Caco-2 (cell line): ENCODE measurements at regions not wholly inside any gene's neighbourhood (a gene's known extent, or its start where the extent isn't known, plus 50 kb on each side); places are given as distances from the start of the nearest gene placed in this dataset.

Experiments used
- BruUV-seq: library from RNA; stranded (reverse); fragments of 400-500 nt; replicated peaks from 2 replicates; lab custom pipeline; 2021; lab: Mats Ljungman, UMichigan
- CTCF ChIA-PET: fragments of 300-600 bp; sonication (Branson Sonifier 250); formaldehyde crosslinking; loops from one replicate; lab custom pipeline; 2022; ENCODE audit warnings: antibody characterized with exemption; lab: Charles Lee
- POLR2A ChIA-PET: fragments of 300-600 bp; sonication (Branson Sonifier 250); formaldehyde crosslinking; loops from one replicate; lab custom pipeline; 2022; ENCODE audit warnings: antibody characterized with exemption; lab: Charles Lee
- DNase-seq, 2 experiments: peaks; one replicate each; pipeline versions ENCODE4 v3.0.0 to v3.0.0-alpha.2; 2020 to 2022
- H3K27me3 ChIP-seq: replicated peaks from 2 replicates; pipeline ENCODE4 v1.6.0; 2011; ENCODE audit warnings: low read length; ENCODE audit not compliant: control insufficient read depth, insufficient read depth
- H3K36me3 ChIP-seq: 2 replicates; pipeline ENCODE4 v1.5.1; 2011; ENCODE audit warnings: low read length; ENCODE audit not compliant: control insufficient read depth, insufficient read depth
- H3K4me1 ChIP-seq: fragments of 250-450 bp; sonication (Bioruptor Pico); 2 replicates; pipeline ENCODE4 v1.5.1; 2020; ENCODE audit warnings: mild to moderate bottlenecking
- H3K4me3 ChIP-seq: 2 replicates; pipeline ENCODE4 v1.5.1; 2011; ENCODE audit warnings: low read depth, mild to moderate bottlenecking, control low read depth, low read length
- H3K9me3 ChIP-seq: fragments of 250-450 bp; sonication (Bioruptor Pico); 2 replicates; pipeline ENCODE4 v1.5.1; 2020; ENCODE audit warnings: mild to moderate bottlenecking, moderate library complexity
- H3K27ac Mint-ChIP-seq: one replicate; pipeline ENCODE4 v1.8.0; 2022; ENCODE audit warnings: mixed read lengths; ENCODE audit not compliant: unreplicated experiment
- H3K27me3 Mint-ChIP-seq: one replicate; pipeline ENCODE4 v1.8.0; 2022; ENCODE audit warnings: mixed read lengths; ENCODE audit not compliant: insufficient read depth, unreplicated experiment
- H3K36me3 Mint-ChIP-seq: one replicate; pipeline ENCODE4 v1.8.0; 2022; ENCODE audit warnings: mild to moderate bottlenecking, mixed read lengths; ENCODE audit not compliant: insufficient read depth, unreplicated experiment
- H3K4me1 Mint-ChIP-seq: one replicate; pipeline ENCODE4 v1.8.0; 2022; ENCODE audit warnings: low read depth, mixed read lengths; ENCODE audit not compliant: unreplicated experiment
- H3K4me3 Mint-ChIP-seq: one replicate; pipeline ENCODE4 v1.8.0; 2022; ENCODE audit warnings: mild to moderate bottlenecking, moderate library complexity, mixed read lengths; ENCODE audit not compliant: unreplicated experiment
- H3K9me3 Mint-ChIP-seq: one replicate; pipeline ENCODE4 v1.8.0; 2022; ENCODE audit warnings: mixed read lengths; ENCODE audit not compliant: unreplicated experiment
- CTCF ChIP-seq, 2 experiments: fragments of 200-600 bp in 1 of 2; IDR thresholded peaks; 1 replicate in 1 of 2; 2 replicates in 1 of 2; pipeline versions ENCODE4 v1.5.1 to v1.8.0; 2011 to 2022; ENCODE audit warnings: antibody characterized with exemption in 1 of 2, control low read depth in 1 of 2, inconsistent platforms in 1 of 2, low read depth in 1 of 2, low read length in 1 of 2, mild to moderate bottlenecking in 1 of 2, moderate library complexity in 1 of 2; ENCODE audit not compliant: insufficient read depth in 1 of 2, severe bottlenecking in 1 of 2, unreplicated experiment in 1 of 2
- intact Hi-C: fragments of 100-400 bp; cut with micrococcal nuclease; formaldehyde crosslinking; loops from one replicate; pipeline ENCODE4 v1.10.0; 2022; ENCODE audit not compliant: unreplicated experiment

- Mint-ChIP-seq H3K4me3 (no peak overlapping the region), H3K27me3 (no peaks in the 10 kb centered on the region), H3K4me1 (peaks cover 3% of the 10 kb centered on the region), H3K27ac (no peak overlapping the region), H3K9me3 (no peaks in the 10 kb centered on the region), H3K36me3 (no peaks in the 10 kb centered on the region)
- no peaks in the 10 kb centered on the region for H3K27me3 ChIP-seq
- H3K4me3 ChIP-seq: no peak overlapping the region
- H3K4me1 ChIP-seq: peaks cover 4% of the 10 kb centered on the region
- no peaks in the 10 kb centered on the region for H3K36me3 ChIP-seq
- peak; percentile 35 to 44 for DNase-seq
- ChIA-PET POLR2A (no interaction called here), CTCF (no interaction called here)
- no peak for TF ChIP-seq CTCF (IDR thresholded peaks at IDR 0.05; ENCODE audit: insufficient read depth in 1 of 2, low read depth in 1 of 2, low read length in 1 of 2, severe bottlenecking in 1 of 2, unreplicated experiment in 1 of 2)
- intact Hi-C loops: no loop called here
- no peaks in the 10 kb centered on the region for H3K9me3 ChIP-seq
- BruUV-seq: no TSS peak
Observed at GRCh38 chrX:10974920-10975319, 136.2 kb upstream of the HCCS start.

- no peak for TF ChIP-seq CTCF (IDR thresholded peaks at IDR 0.05; ENCODE audit: insufficient read depth in 1 of 2, low read depth in 1 of 2, low read length in 1 of 2, severe bottlenecking in 1 of 2, unreplicated experiment in 1 of 2)
- Histone ChIP-seq H3K36me3 (no peaks in the 10 kb centered on the region), H3K27me3 (no peaks in the 10 kb centered on the region), H3K4me1 (peaks cover 27% of the 10 kb centered on the region), H3K4me3 (no peak overlapping the region), H3K9me3 (no peaks in the 10 kb centered on the region)
- Mint-ChIP-seq H3K36me3 (no peaks in the 10 kb centered on the region), H3K27ac (peak overlapping the region; percentile 84), H3K4me1 (peaks cover 16% of the 10 kb centered on the region), H3K4me3 (no peak overlapping the region), H3K27me3 (no peaks in the 10 kb centered on the region), H3K9me3 (peaks cover 10% of the 10 kb centered on the region)
- no TSS peak for BruUV-seq
- POLR2A ChIA-PET: no interaction called here
- intact Hi-C loops: loop anchor here (2.0 kb wide), 1 partner anchor 79 kb away; no protein-coding TSS in a partner anchor
- CTCF ChIA-PET: no interaction called here
- no peak for DNase-seq
Observed at GRCh38 chrX:10979956-10980355, 131.2 kb upstream of the HCCS start.

- H3K4me3 Mint-ChIP-seq: no peak overlapping the region
- Histone ChIP-seq H3K4me1 (peaks cover 27% of the 10 kb centered on the region), H3K27me3 (no peaks in the 10 kb centered on the region), H3K9me3 (no peaks in the 10 kb centered on the region), H3K4me3 (no peak overlapping the region), H3K36me3 (no peaks in the 10 kb centered on the region)
- no peaks in the 10 kb centered on the region for H3K36me3 Mint-ChIP-seq
- intact Hi-C loops: loop anchor here (1.0 to 2.0 kb wide), 2 partner anchors 23 to 81 kb away; no protein-coding TSS in a partner anchor
- peak overlapping the region; percentile 39 for H3K27ac Mint-ChIP-seq
- no peaks in the 10 kb centered on the region for H3K27me3 Mint-ChIP-seq
- peaks cover 16% of the 10 kb centered on the region for H3K4me1 Mint-ChIP-seq
- H3K9me3 Mint-ChIP-seq: peaks cover 10% of the 10 kb centered on the region
- peak; percentile 52 to 70 for DNase-seq
- no peak for TF ChIP-seq CTCF (IDR thresholded peaks at IDR 0.05; ENCODE audit: insufficient read depth in 1 of 2, low read depth in 1 of 2, low read length in 1 of 2, severe bottlenecking in 1 of 2, unreplicated experiment in 1 of 2)
- CTCF ChIA-PET: interaction anchor here (1.1 kb wide), 1 partner anchor 11 kb away, joined by 5 read pairs; no protein-coding TSS in a partner anchor
- no TSS peak for BruUV-seq
- POLR2A ChIA-PET: interaction anchor here (1.3 kb wide), 1 partner anchor 148 kb away, joined by 4 read pairs; no protein-coding TSS in a partner anchor
Observed at GRCh38 chrX:10981506-10981905, 129.6 kb upstream of the HCCS start.
